ENCODE measurements at regions not wholly inside any gene's neighbourhood (a gene's known extent, or its start where the extent isn't known, plus 50 kb on each side); places are given as distances from the start of the nearest gene placed in this dataset.
"Not testable (repeated sequence)": the region's sequence is repeated elsewhere in the genome, so short reads cannot be mapped to it uniquely, and the experiment has no call there.

- Histone ChIP-seq H3K4me3 (no peak overlapping the region), H3K27ac (no peak overlapping the region), H3K9me3 (peaks cover 21% of the 10 kb centered on the region; the same call in 1 of the 3 replicates), H3K4me2 (no peak overlapping the region), H3K4me1 (no peaks in the 10 kb centered on the region)
- DNase-seq (ENCODE audit: low read depth in 1 of 2, low spot score in 1 of 2) (no peak), FAIRE-seq (no peak), ATAC-seq (no peak)
- WGBS (ENCODE audit: missing lambda C conversion rate), result 25% methylated on average over 6 of the region's 6 CpGs
- TF ChIP-seq EP300 (IDR thresholded peaks at IDR 0.05) (no peak), ESRRA (IDR thresholded peaks at IDR 0.05; ENCODE audit: borderline replicate concordance, low read length) (no peak), BCL3 (IDR thresholded peaks at IDR 0.05) (no peak), CBX8 (IDR thresholded peaks at IDR 0.05) (no peak), CTCF (IDR thresholded peaks at IDR 0.05) (no peak), NR3C1 (IDR thresholded peaks at IDR 0.05) (no peak), HEYL (CRISPR knock-in tag; IDR thresholded peaks at IDR 0.05) (no peak), MAZ (IDR thresholded peaks at IDR 0.05; ENCODE audit: borderline replicate concordance, low read depth, low read length) (no peak), CHD2 (IDR thresholded peaks at IDR 0.05; ENCODE audit: low read length, partially characterized antibody) (no peak), E2F6 (IDR thresholded peaks at IDR 0.05; ENCODE audit: borderline replicate concordance, low read depth) (no peak), HOXB5 (CRISPR knock-in tag; IDR thresholded peaks at IDR 0.05) (no peak), REST (IDR thresholded peaks at IDR 0.05) (no peak), RCOR1 (IDR thresholded peaks at IDR 0.05; ENCODE audit: low read depth, low read length) (no peak), RAD21 (conservative IDR thresholded peaks at IDR 0.05 in 1 of 2, IDR thresholded peaks at IDR 0.05 in 1 of 2) (no peak), EHF (CRISPR knock-in tag; IDR thresholded peaks at IDR 0.05) (no peak), KDM5A (IDR thresholded peaks at IDR 0.05) (no peak), RARB (CRISPR knock-in tag; IDR thresholded peaks at IDR 0.05) (no peak), POLR2AphosphoS2 (conservative IDR thresholded peaks at IDR 0.05; ENCODE audit: low read length) (no peak), FOSB (CRISPR knock-in tag; IDR thresholded peaks at IDR 0.05) (no peak), MAFK (IDR thresholded peaks at IDR 0.05; ENCODE audit: partially characterized antibody) (no peak)
- POLR2A ChIA-PET, result no interaction called here
- CTCF ChIA-PET, result no interaction called here
These were observed 706.7 kb downstream of the NTRK3 start for GRCh38 chr15:87549860-87550259.

GRCh38 chr15:87549296-87549695, 707.2 kb downstream of the NTRK3 start:
- peaks cover 17% of the 10 kb centered on the region; the same call in 1 of the 3 replicates for H3K9me3 ChIP-seq
- TF ChIP-seq SREBF2 (IDR thresholded peaks at IDR 0.05) (no peak), RARB (CRISPR knock-in tag; IDR thresholded peaks at IDR 0.05) (no peak), PHF8 (IDR thresholded peaks at IDR 0.05; ENCODE audit: borderline replicate concordance, low read depth) (no peak), RNF2 (IDR thresholded peaks at IDR 0.05; ENCODE audit: borderline replicate concordance, low read depth) (no peak), PBX3 (IDR thresholded peaks at IDR 0.05) (no peak)
- no peaks in the 10 kb centered on the region for H3K4me1 ChIP-seq
- no peak overlapping the region for H3K4me3 ChIP-seq
- ATAC-seq (no peak), FAIRE-seq (no peak), DNase-seq (ENCODE audit: low read depth in 1 of 2, low spot score in 1 of 2) (no peak)
- POLR2A ChIA-PET, result no interaction called here
- no peak overlapping the region for H3K27ac ChIP-seq
- CTCF ChIA-PET, result no interaction called here
- no peak overlapping the region for H3K4me2 ChIP-seq

- H3K4me2 ChIP-seq; H3K4me3 ChIP-seq; POLR2A ChIA-PET; ATAC-seq; FAIRE-seq; DNase-seq (ENCODE audit: low read depth in 1 of 2, low spot score in 1 of 2); H3K4me1 ChIP-seq; H3K27ac ChIP-seq: not testable (repeated sequence)
- WGBS (ENCODE audit: missing lambda C conversion rate), result 51% methylated on average over 14 of the region's 14 CpGs
- CTCF ChIA-PET, result interaction anchor here (0.6 kb wide), 1 partner anchor 186 kb away, joined by 4 read pairs; no protein-coding TSS in a partner anchor
- H3K9me3 ChIP-seq, result peaks cover 12% of the 10 kb centered on the region; the same call in 1 of the 3 replicates
These were observed 707.9 kb downstream of the NTRK3 start for GRCh38 chr15:87548590-87548989.
